ENCODE measurements at regions not wholly inside any gene's neighbourhood (a gene's known extent, or its start where the extent isn't known, plus 50 kb on each side); places are given as distances from the start of the nearest gene placed in this dataset.
"Not testable (repeated sequence)": the region's sequence is repeated elsewhere in the genome, so short reads cannot be mapped to it uniquely, and the experiment has no call there.

- ATAC-seq: no peak
- Mint-ChIP-seq H3K9me3 (no peaks in the 10 kb centered on the region), H3K27me3 (peaks cover 52% of the 10 kb centered on the region), H3K4me3 (no peak overlapping the region), H3K27ac (no peak overlapping the region), H3K4me1 (no peaks in the 10 kb centered on the region)
- DNase-seq: no peak
Measured at GRCh38 chr22:48757985-48758561, 1069.6 kb downstream of the BRD1 start.

- ATAC-seq: no peak
- DNase-seq: no peak
- peaks cover 52% of the 10 kb centered on the region for H3K27me3 Mint-ChIP-seq
- H3K9me3 Mint-ChIP-seq: no peaks in the 10 kb centered on the region
- H3K27ac Mint-ChIP-seq: no peak overlapping the region
- no peak overlapping the region for H3K4me3 Mint-ChIP-seq
- no peaks in the 10 kb centered on the region for H3K4me1 Mint-ChIP-seq
Measured at GRCh38 chr22:48757581-48757980, 1070.1 kb downstream of the BRD1 start.

GRCh38 chr22:48757135-48757534 lies 1070.5 kb downstream of the BRD1 start:
- not testable (repeated sequence) for ATAC-seq, H3K4me1 Mint-ChIP-seq

GRCh38 chr22:48756146-48757111 lies 1071.2 kb downstream of the BRD1 start:
- no peak overlapping the region for H3K4me3 Mint-ChIP-seq

More at GRCh38 chr22:48757135-48757534, 1070.5 kb downstream of the BRD1 start:
- H3K27ac Mint-ChIP-seq, H3K9me3 Mint-ChIP-seq, H3K4me3 Mint-ChIP-seq, DNase-seq: not testable (repeated sequence)
- H3K27me3 Mint-ChIP-seq: peaks cover 50% of the 10 kb centered on the region

GRCh38 chr22:48755059-48755949 lies 1072.4 kb downstream of the BRD1 start:
- ATAC-seq (no peak), DNase-seq (no peak)
- Mint-ChIP-seq H3K4me1 (no peaks in the 10 kb centered on the region), H3K9me3 (no peaks in the 10 kb centered on the region), H3K27me3 (peaks cover 32% of the 10 kb centered on the region), H3K27ac (no peak overlapping the region), H3K4me3 (no peak overlapping the region)

More at GRCh38 chr22:48756146-48757111, 1071.2 kb downstream of the BRD1 start:
- peaks cover 43% of the 10 kb centered on the region for H3K27me3 Mint-ChIP-seq
- H3K27ac Mint-ChIP-seq: no peak overlapping the region
- DNase-seq (no peak), ATAC-seq (no peak)
- no peaks in the 10 kb centered on the region for H3K9me3 Mint-ChIP-seq
- no peaks in the 10 kb centered on the region for H3K4me1 Mint-ChIP-seq

GRCh38 chr22:48754611-48755058 lies 1073.0 kb downstream of the BRD1 start:
- Mint-ChIP-seq H3K27ac (no peak overlapping the region), H3K4me1 (no peaks in the 10 kb centered on the region), H3K27me3 (peaks cover 25% of the 10 kb centered on the region), H3K4me3 (no peak overlapping the region), H3K9me3 (no peaks in the 10 kb centered on the region)
- DNase-seq (no peak), ATAC-seq (peak; percentile 38)

- Mint-ChIP-seq H3K9me3 (no peaks in the 10 kb centered on the region), H3K27me3 (peaks cover 18% of the 10 kb centered on the region), H3K4me1 (no peaks in the 10 kb centered on the region), H3K27ac (no peak overlapping the region), H3K4me3 (no peak overlapping the region)
- ATAC-seq (no peak), DNase-seq (no peak)
Measured at GRCh38 chr22:48753752-48754517, 1073.7 kb downstream of the BRD1 start.

- H3K9me3 Mint-ChIP-seq: no peaks in the 10 kb centered on the region
- no peak overlapping the region for H3K27ac Mint-ChIP-seq
- no peak for ATAC-seq
- H3K4me1 Mint-ChIP-seq: no peaks in the 10 kb centered on the region
- DNase-seq: no peak
- H3K4me3 Mint-ChIP-seq: no peak overlapping the region
- peaks cover 16% of the 10 kb centered on the region for H3K27me3 Mint-ChIP-seq
Measured at GRCh38 chr22:48753381-48753730, 1074.3 kb downstream of the BRD1 start.

- no peak for ATAC-seq
- Mint-ChIP-seq H3K27ac (peak overlapping the region in 1 of 2 donors; percentile 60), H3K4me1 (no peaks in the 10 kb centered on the region), H3K4me3 (no peak overlapping the region), H3K9me3 (no peaks in the 10 kb centered on the region), H3K27me3 (peaks cover 16% of the 10 kb centered on the region)
- no peak for DNase-seq
Measured at GRCh38 chr22:48752451-48753380, 1075.0 kb downstream of the BRD1 start.

- no peaks in the 10 kb centered on the region for H3K9me3 Mint-ChIP-seq
- peaks cover 13% of the 10 kb centered on the region for H3K27me3 Mint-ChIP-seq
- no peak for ATAC-seq
- no peaks in the 10 kb centered on the region for H3K4me1 Mint-ChIP-seq
- H3K4me3 Mint-ChIP-seq: no peak overlapping the region
- DNase-seq: no peak
- peak overlapping the region in 1 of 2 donors; percentile 48 for H3K27ac Mint-ChIP-seq
Measured at GRCh38 chr22:48751539-48752437, 1075.9 kb downstream of the BRD1 start.

- Mint-ChIP-seq H3K27ac (no peak overlapping the region), H3K27me3 (peaks cover 4% of the 10 kb centered on the region), H3K4me3 (no peak overlapping the region), H3K9me3 (no peaks in the 10 kb centered on the region), H3K4me1 (no peaks in the 10 kb centered on the region)
- DNase-seq (no peak), ATAC-seq (no peak)
Measured at GRCh38 chr22:48750826-48751440, 1076.7 kb downstream of the BRD1 start.

GRCh38 chr22:48750282-48750681 lies 1077.4 kb downstream of the BRD1 start:
- no peaks in the 10 kb centered on the region for H3K27me3 Mint-ChIP-seq
- H3K4me3 Mint-ChIP-seq: no peak overlapping the region
- ATAC-seq (no peak), DNase-seq (no peak)
- H3K4me1 Mint-ChIP-seq: no peaks in the 10 kb centered on the region
- H3K9me3 Mint-ChIP-seq: no peaks in the 10 kb centered on the region
- H3K27ac Mint-ChIP-seq: no peak overlapping the region

Measured in stimulated activated naive CD8-positive, alpha-beta T cell treated with anti-CD3 and anti-CD28 coated beads, Interleukin-15, amount 100 ng/mL, for 72 hours (primary cell).